ENCODE measurements at regions not wholly inside any gene's neighbourhood (a gene's known extent, or its start where the extent isn't known, plus 50 kb on each side); places are given as distances from the start of the nearest gene placed in this dataset.

GRCh38 chr1:95383111-95383510, 149.1 kb downstream of the RWDD3 start:
- no peak for DNase-seq
- Mint-ChIP-seq H3K4me1 (no peaks in the 10 kb centered on the region), H3K27ac (no peak overlapping the region), H3K27me3 (no peaks in the 10 kb centered on the region), H3K36me3 (ENCODE audit: low read depth) (no peaks in the 10 kb centered on the region), H3K4me3 (no peak overlapping the region), H3K9me3 (no peaks in the 10 kb centered on the region)
- ChIA-PET CTCF (no interaction called here), POLR2A (no interaction called here)

- Mint-ChIP-seq H3K4me3 (no peak overlapping the region), H3K36me3 (ENCODE audit: low read depth) (no peaks in the 10 kb centered on the region), H3K27ac (no peak overlapping the region), H3K27me3 (no peaks in the 10 kb centered on the region), H3K9me3 (no peaks in the 10 kb centered on the region), H3K4me1 (no peaks in the 10 kb centered on the region)
- peak; percentile 21 for DNase-seq
- ChIA-PET POLR2A (no interaction called here), CTCF (no interaction called here)
These were observed 150.6 kb downstream of the RWDD3 start for GRCh38 chr1:95384567-95384966.

- H3K4me1 Mint-ChIP-seq: no peaks in the 10 kb centered on the region
- CTCF ChIA-PET: no interaction called here
- no peak overlapping the region for H3K27ac Mint-ChIP-seq
- H3K9me3 Mint-ChIP-seq: no peaks in the 10 kb centered on the region
- POLR2A ChIA-PET: no interaction called here
- no peak overlapping the region for H3K4me3 Mint-ChIP-seq
- DNase-seq: no peak
- H3K27me3 Mint-ChIP-seq: no peaks in the 10 kb centered on the region
- no peaks in the 10 kb centered on the region for H3K36me3 Mint-ChIP-seq (ENCODE audit: low read depth)
These were observed 152.4 kb downstream of the RWDD3 start for GRCh38 chr1:95386371-95386770.

GRCh38 chr1:95386915-95387314, 152.9 kb downstream of the RWDD3 start:
- Mint-ChIP-seq H3K4me3 (no peak overlapping the region), H3K4me1 (no peaks in the 10 kb centered on the region), H3K27ac (no peak overlapping the region), H3K27me3 (no peaks in the 10 kb centered on the region), H3K36me3 (ENCODE audit: low read depth) (no peaks in the 10 kb centered on the region), H3K9me3 (no peaks in the 10 kb centered on the region)
- ChIA-PET CTCF (no interaction called here), POLR2A (no interaction called here)
- DNase-seq: no peak

GRCh38 chr1:95388031-95388430, 154.0 kb downstream of the RWDD3 start:
- Mint-ChIP-seq H3K4me1 (no peaks in the 10 kb centered on the region), H3K27me3 (no peaks in the 10 kb centered on the region), H3K9me3 (no peaks in the 10 kb centered on the region), H3K27ac (no peak overlapping the region), H3K36me3 (ENCODE audit: low read depth) (no peaks in the 10 kb centered on the region), H3K4me3 (no peak overlapping the region)
- POLR2A ChIA-PET: no interaction called here
- CTCF ChIA-PET: no interaction called here
- DNase-seq: no peak

GRCh38 chr1:95393434-95393833, 159.4 kb downstream of the RWDD3 start:
- no peak overlapping the region for H3K4me3 Mint-ChIP-seq
- ChIA-PET CTCF (no interaction called here), POLR2A (no interaction called here)
- DNase-seq: no peak
- no peaks in the 10 kb centered on the region for H3K27me3 Mint-ChIP-seq
- H3K27ac Mint-ChIP-seq: no peak overlapping the region
- no peaks in the 10 kb centered on the region for H3K36me3 Mint-ChIP-seq (ENCODE audit: low read depth)
- H3K9me3 Mint-ChIP-seq: no peaks in the 10 kb centered on the region
- no peaks in the 10 kb centered on the region for H3K4me1 Mint-ChIP-seq

- H3K36me3 Mint-ChIP-seq (ENCODE audit: low read depth): no peaks in the 10 kb centered on the region
- no peaks in the 10 kb centered on the region for H3K4me1 Mint-ChIP-seq
- no peak for DNase-seq
- H3K9me3 Mint-ChIP-seq: no peaks in the 10 kb centered on the region
- ChIA-PET POLR2A (no interaction called here), CTCF (no interaction called here)
- H3K27ac Mint-ChIP-seq: no peak overlapping the region
- H3K4me3 Mint-ChIP-seq: no peak overlapping the region
- H3K27me3 Mint-ChIP-seq: no peaks in the 10 kb centered on the region
These were observed 162.5 kb downstream of the RWDD3 start for GRCh38 chr1:95396557-95396956.

- H3K36me3 Mint-ChIP-seq (ENCODE audit: low read depth): no peaks in the 10 kb centered on the region
- H3K4me1 Mint-ChIP-seq: no peaks in the 10 kb centered on the region
- DNase-seq: no peak
- H3K27ac Mint-ChIP-seq: no peak overlapping the region
- POLR2A ChIA-PET: no interaction called here
- CTCF ChIA-PET: no interaction called here
- H3K27me3 Mint-ChIP-seq: no peaks in the 10 kb centered on the region
- peaks cover 1% of the 10 kb centered on the region for H3K9me3 Mint-ChIP-seq
- no peak overlapping the region for H3K4me3 Mint-ChIP-seq
These were observed 168.8 kb downstream of the RWDD3 start for GRCh38 chr1:95402780-95403179.

- H3K9me3 Mint-ChIP-seq: peaks cover 2% of the 10 kb centered on the region
- H3K27me3 Mint-ChIP-seq: no peaks in the 10 kb centered on the region
- H3K4me1 Mint-ChIP-seq: no peaks in the 10 kb centered on the region
- H3K27ac Mint-ChIP-seq: no peak overlapping the region
- POLR2A ChIA-PET: no interaction called here
- no peak for DNase-seq
- H3K36me3 Mint-ChIP-seq (ENCODE audit: low read depth): no peaks in the 10 kb centered on the region
- H3K4me3 Mint-ChIP-seq: no peak overlapping the region
- CTCF ChIA-PET: no interaction called here
These were observed 172.3 kb downstream of the RWDD3 start for GRCh38 chr1:95406279-95406678.

- no peak overlapping the region for H3K4me3 Mint-ChIP-seq
- no peak overlapping the region for H3K27ac Mint-ChIP-seq
- ChIA-PET CTCF (no interaction called here), POLR2A (no interaction called here)
- no peaks in the 10 kb centered on the region for H3K36me3 Mint-ChIP-seq (ENCODE audit: low read depth)
- H3K27me3 Mint-ChIP-seq: no peaks in the 10 kb centered on the region
- DNase-seq: no peak
- H3K4me1 Mint-ChIP-seq: no peaks in the 10 kb centered on the region
- peaks cover 2% of the 10 kb centered on the region for H3K9me3 Mint-ChIP-seq
These were observed 173.3 kb downstream of the RWDD3 start for GRCh38 chr1:95407131-95407885.

- peaks cover 2% of the 10 kb centered on the region for H3K9me3 Mint-ChIP-seq
These were observed 173.9 kb downstream of the RWDD3 start for GRCh38 chr1:95407886-95408291.

GRCh38 chr1:95408507-95409136, 174.6 kb downstream of the RWDD3 start:
- ChIA-PET CTCF (no interaction called here), POLR2A (no interaction called here)
- Mint-ChIP-seq H3K9me3 (peaks cover 2% of the 10 kb centered on the region), H3K27ac (no peak overlapping the region), H3K4me3 (no peak overlapping the region), H3K36me3 (ENCODE audit: low read depth) (no peaks in the 10 kb centered on the region), H3K27me3 (no peaks in the 10 kb centered on the region), H3K4me1 (no peaks in the 10 kb centered on the region)
- DNase-seq: no peak

More at GRCh38 chr1:95407886-95408291, 173.9 kb downstream of the RWDD3 start:
- CTCF ChIA-PET: no interaction called here
- no peak overlapping the region for H3K4me3 Mint-ChIP-seq
- no peaks in the 10 kb centered on the region for H3K4me1 Mint-ChIP-seq
- no peak for DNase-seq
- POLR2A ChIA-PET: no interaction called here
- H3K27me3 Mint-ChIP-seq: no peaks in the 10 kb centered on the region
- no peaks in the 10 kb centered on the region for H3K36me3 Mint-ChIP-seq (ENCODE audit: low read depth)
- no peak overlapping the region for H3K27ac Mint-ChIP-seq

- Mint-ChIP-seq H3K4me1 (no peaks in the 10 kb centered on the region), H3K27ac (no peak overlapping the region), H3K36me3 (ENCODE audit: low read depth) (no peaks in the 10 kb centered on the region), H3K27me3 (no peaks in the 10 kb centered on the region), H3K9me3 (peaks cover 2% of the 10 kb centered on the region), H3K4me3 (no peak overlapping the region)
- CTCF ChIA-PET: no interaction called here
- POLR2A ChIA-PET: no interaction called here
- no peak for DNase-seq
These were observed 175.3 kb downstream of the RWDD3 start for GRCh38 chr1:95409276-95409675.

GRCh38 chr1:95409901-95410300, 175.9 kb downstream of the RWDD3 start:
- H3K27ac Mint-ChIP-seq: no peak overlapping the region
- H3K36me3 Mint-ChIP-seq (ENCODE audit: low read depth): no peaks in the 10 kb centered on the region
- H3K4me3 Mint-ChIP-seq: no peak overlapping the region
- no peak for DNase-seq
- H3K9me3 Mint-ChIP-seq: peaks cover 2% of the 10 kb centered on the region
- ChIA-PET POLR2A (no interaction called here), CTCF (no interaction called here)
- H3K27me3 Mint-ChIP-seq: no peaks in the 10 kb centered on the region
- H3K4me1 Mint-ChIP-seq: no peaks in the 10 kb centered on the region
